ENCODE measurements at regions not wholly inside any gene's neighbourhood (a gene's known extent, or its start where the extent isn't known, plus 50 kb on each side); places are given as distances from the start of the nearest gene placed in this dataset.
"Not testable (repeated sequence)": the region's sequence is repeated elsewhere in the genome, so short reads cannot be mapped to it uniquely, and the experiment has no call there.

- not testable (repeated sequence) for TF ChIP-seq CTCF, POLR2AphosphoS5, POLR2A, EP300 (IDR thresholded peaks at IDR 0.05)
Observed at GRCh38 chr15:21024235-21024987, 158.3 kb upstream of the POTEB2 start.

Data from stomach (tissue), 4 donors.